T-helper 2 cell (primary cell): ENCODE measurements at regions not wholly inside any gene's neighbourhood (a gene's known extent, or its start where the extent isn't known, plus 50 kb on each side); places are given as distances from the start of the nearest gene placed in this dataset.

Source experiments
- DNase-seq, 5 experiments: peaks; one replicate each; pipeline versions ENCODE4 v3.0.0 to v3.0.0-alpha.2; 2012 to 2022

DNA sequence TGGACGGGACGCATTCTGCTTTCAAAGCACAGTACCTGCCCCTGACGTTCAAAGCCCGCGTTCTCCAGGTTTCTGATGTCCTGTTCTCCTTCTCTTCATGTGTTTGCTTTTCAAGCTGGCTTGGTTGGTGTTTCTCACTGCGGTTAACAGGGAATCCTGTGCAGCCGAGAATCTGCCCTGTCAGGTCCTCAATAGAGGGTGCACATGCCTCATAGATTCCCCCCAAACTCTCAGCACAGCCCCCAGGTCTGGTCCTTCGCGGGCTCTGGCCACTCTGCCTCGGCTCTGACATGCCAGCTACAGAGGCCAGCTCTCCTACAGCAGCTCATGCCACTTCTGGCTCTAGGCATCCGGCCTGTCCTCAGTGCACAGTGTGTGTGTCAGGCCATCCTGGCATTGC lies 1343.8 kb downstream of the TBC1D22A start:
- DNase-seq, result no peak

GRCh38 chr22:48105259-48105658 lies 1342.8 kb downstream of the TBC1D22A start:
- no peak for DNase-seq

- DNase-seq, result no peak
Measured at GRCh38 chr22:48104766-48105165, 1342.3 kb downstream of the TBC1D22A start.

- no peak for DNase-seq
Measured at GRCh38 chr22:48104102-48104738, 1341.8 kb downstream of the TBC1D22A start.

- no peak for DNase-seq
Measured at GRCh38 chr22:48103126-48103875, 1340.9 kb downstream of the TBC1D22A start.

GRCh38 chr22:48102581-48102980 lies 1340.1 kb downstream of the TBC1D22A start:
- DNase-seq, result no peak

DNA sequence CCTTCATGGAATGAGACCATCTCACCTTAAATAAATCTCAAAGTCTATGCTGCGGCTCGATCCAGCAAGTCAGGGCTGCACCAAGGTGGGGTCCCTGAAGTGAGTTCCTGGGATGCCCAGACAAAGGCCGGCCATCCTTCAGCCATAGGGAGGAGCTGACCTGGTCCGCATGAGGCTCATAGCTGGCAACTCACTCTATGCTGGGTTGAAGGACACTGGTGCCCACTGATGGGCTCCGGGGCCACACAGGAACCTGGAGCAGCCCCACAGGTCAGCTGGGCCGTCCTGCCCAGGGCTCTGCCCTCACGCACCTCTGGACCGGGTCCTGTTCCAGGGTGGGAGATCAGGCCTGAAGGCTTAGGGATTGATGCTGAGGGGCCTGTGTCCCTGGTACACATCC lies 1339.3 kb downstream of the TBC1D22A start:
- DNase-seq, result no peak

- no peak for DNase-seq
Measured at GRCh38 chr22:48100685-48101417, 1338.4 kb downstream of the TBC1D22A start.

GRCh38 chr22:48099671-48100070 lies 1337.2 kb downstream of the TBC1D22A start:
- no peak for DNase-seq

GRCh38 chr22:48099251-48099650 lies 1336.8 kb downstream of the TBC1D22A start:
- DNase-seq, result no peak

GRCh38 chr22:48098921-48099245 lies 1336.4 kb downstream of the TBC1D22A start:
- DNase-seq, result no peak

- DNase-seq, result peak in 2 of 5 experiments; percentile 70 to 97
Measured at GRCh38 chr22:48098243-48098920, 1335.9 kb downstream of the TBC1D22A start.

DNA sequence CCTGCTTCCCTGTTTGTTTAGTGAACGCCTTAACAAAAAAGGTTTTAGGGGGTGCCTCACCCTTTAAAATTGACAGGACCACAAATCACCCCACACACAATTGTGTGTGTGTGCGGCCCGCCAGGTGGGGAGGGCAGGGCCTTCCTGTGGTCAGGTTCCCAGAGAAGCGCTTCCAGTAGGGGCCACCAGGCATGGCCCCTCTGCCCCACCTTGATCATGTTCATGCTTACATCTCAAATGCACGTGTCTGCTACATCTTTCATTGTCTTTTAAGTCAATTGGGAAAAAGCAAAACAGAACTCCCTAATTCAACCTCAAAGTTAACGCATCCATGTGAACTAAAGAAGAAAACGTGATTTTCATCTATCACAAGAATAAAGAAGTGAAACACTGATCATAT lies 1335.3 kb downstream of the TBC1D22A start:
- no peak for DNase-seq

DNA sequence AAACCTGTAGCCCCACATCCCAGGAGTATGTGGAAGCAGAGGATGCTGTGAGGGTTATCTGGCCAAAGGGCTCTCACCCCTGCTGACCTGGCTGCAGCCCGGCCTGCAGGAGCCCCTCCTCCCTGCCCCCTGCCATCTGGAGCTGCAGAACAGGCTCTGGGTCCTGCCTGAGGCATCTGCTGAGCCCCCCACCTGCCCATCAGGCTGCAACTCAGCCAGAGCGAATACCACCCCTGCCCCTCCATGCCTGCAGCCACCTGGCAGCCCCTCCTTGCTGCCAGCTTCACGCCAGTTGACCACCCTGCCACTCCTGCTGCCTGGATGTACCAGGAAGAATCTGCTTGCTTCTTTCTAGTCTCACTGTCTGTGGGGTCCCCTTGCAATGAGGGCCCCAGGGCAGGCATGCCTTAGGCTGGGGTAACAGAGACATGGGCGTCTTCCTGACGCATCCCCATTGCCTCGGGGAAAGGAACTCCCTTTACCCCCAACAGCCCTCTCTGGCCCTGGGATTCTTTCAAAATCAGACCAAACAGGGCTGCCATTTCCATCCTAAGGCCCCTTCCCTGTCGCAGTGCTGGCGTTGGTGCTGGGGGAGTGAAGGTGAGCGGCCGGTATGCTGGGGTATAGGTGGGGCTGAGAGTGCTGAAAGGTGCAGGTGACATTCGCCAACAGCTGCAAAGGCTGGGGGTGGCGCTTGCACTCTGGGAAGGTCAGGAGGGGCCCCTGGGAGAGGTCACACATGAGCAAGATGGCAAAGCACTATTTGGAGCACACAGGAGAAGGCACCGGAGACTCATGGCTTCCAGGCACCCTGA lies 1334.6 kb downstream of the TBC1D22A start:
- DNase-seq, result no peak

GRCh38 chr22:48096411-48096810 lies 1334.0 kb downstream of the TBC1D22A start:
- DNase-seq, result no peak

DNA sequence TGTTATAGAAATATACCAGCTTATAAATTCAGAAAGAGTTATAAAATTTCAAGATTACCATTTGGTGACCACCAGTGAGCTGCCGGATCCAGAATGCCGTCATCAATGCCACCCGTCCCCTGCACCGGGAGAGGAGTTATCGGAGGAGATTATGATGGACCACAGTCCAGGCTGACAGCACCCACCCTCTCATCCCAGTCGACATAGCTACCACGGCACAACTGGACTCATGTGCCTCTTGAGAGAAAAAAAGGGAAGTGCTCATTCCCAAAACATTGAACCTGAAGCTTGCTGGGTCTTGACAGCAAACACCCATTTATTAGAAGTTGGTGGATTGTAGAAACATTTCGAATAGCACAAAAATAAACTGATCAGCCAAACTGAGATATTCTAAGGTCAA lies 1331.5 kb downstream of the TBC1D22A start:
- DNase-seq, result no peak

DNA sequence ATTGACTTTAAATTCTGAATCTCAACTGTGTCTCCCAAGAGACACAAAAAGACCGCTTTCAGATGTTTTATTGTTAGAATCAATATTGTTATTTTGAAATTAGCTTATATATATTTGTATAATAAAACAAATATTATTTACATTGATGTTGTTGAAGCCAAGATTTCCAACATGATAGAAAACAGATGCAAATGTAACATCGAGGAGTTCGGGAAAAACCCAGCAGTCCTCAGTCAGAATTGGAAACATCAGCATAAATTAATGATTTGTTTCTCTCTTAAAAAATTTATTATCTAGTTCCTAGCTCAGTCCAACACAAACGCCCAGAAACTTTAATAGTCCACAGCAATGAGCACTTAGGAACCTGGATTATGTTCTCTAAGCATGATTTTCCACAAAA lies 1330.4 kb downstream of the TBC1D22A start:
- no peak for DNase-seq

GRCh38 chr22:48091656-48092223 lies 1329.3 kb downstream of the TBC1D22A start:
- no peak for DNase-seq

- no peak for DNase-seq
Measured at GRCh38 chr22:48091060-48091650, 1328.7 kb downstream of the TBC1D22A start.

- DNase-seq, result no peak
Measured at GRCh38 chr22:48090332-48090672, 1327.9 kb downstream of the TBC1D22A start.

GRCh38 chr22:48089601-48090331 lies 1327.3 kb downstream of the TBC1D22A start:
- DNase-seq, result no peak
